RWPE1 (cell line): ENCODE measurements at regions not wholly inside any gene's neighbourhood (a gene's known extent, or its start where the extent isn't known, plus 50 kb on each side); places are given as distances from the start of the nearest gene placed in this dataset.

Experiments
- CTCF ChIA-PET: fragments of 350-600 bp; sonication (Branson Sonifier 250); formaldehyde crosslinking; extraction: SDS; loops from one replicate; lab custom pipeline; 2021; lab: Yijun Ruan, JAX
- POLR2A ChIA-PET: fragments of 400-600 bp; formaldehyde crosslinking; extraction: SDS; loops from one replicate; lab custom pipeline; 2020; ENCODE audit warnings: antibody characterized with exemption; ENCODE audit not compliant: low non-redundant PET; lab: Yijun Ruan, JAX
- DNase-seq: peaks from one replicate; pipeline ENCODE4 v3.0.0; 2012; ENCODE audit warnings: low spot score
- H3K27ac ChIP-seq: fragments of 450-650 bp; 2 replicates; pipeline ENCODE4 v1.5.1; 2017
- TF ChIP-seq, protein P1 (sequence below): fragments of 450-650 bp; conservative IDR thresholded peaks from 2 replicates; pipeline ENCODE4 v1.5.1; 2017; ENCODE audit warnings: low read depth, mild to moderate bottlenecking

DNA sequence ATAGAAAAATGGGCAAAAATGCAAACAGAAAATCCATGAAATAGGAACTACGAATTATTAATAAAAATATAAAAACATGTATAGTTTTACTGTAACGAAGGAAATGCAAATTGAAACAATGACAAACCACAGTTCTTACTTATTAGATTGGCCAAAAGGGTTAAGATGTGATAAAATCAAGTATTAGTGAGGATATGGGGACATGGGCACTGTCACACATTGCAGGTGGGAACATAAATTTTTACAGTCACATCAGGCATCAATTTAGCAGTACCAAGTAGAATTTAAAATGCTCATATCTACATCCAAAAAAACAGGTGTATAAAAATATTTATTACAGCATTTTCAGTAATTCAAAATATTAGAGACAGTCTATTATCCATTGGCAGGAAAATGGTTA lies 353.2 kb upstream of the API5 start:
- no peak overlapping the region for H3K27ac ChIP-seq
- no peak for DNase-seq
- ChIA-PET POLR2A (no interaction called here), CTCF (no interaction called here)
- TF ChIP-seq, protein P1, sequence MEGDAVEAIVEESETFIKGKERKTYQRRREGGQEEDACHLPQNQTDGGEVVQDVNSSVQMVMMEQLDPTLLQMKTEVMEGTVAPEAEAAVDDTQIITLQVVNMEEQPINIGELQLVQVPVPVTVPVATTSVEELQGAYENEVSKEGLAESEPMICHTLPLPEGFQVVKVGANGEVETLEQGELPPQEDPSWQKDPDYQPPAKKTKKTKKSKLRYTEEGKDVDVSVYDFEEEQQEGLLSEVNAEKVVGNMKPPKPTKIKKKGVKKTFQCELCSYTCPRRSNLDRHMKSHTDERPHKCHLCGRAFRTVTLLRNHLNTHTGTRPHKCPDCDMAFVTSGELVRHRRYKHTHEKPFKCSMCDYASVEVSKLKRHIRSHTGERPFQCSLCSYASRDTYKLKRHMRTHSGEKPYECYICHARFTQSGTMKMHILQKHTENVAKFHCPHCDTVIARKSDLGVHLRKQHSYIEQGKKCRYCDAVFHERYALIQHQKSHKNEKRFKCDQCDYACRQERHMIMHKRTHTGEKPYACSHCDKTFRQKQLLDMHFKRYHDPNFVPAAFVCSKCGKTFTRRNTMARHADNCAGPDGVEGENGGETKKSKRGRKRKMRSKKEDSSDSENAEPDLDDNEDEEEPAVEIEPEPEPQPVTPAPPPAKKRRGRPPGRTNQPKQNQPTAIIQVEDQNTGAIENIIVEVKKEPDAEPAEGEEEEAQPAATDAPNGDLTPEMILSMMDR: no peak

DNA sequence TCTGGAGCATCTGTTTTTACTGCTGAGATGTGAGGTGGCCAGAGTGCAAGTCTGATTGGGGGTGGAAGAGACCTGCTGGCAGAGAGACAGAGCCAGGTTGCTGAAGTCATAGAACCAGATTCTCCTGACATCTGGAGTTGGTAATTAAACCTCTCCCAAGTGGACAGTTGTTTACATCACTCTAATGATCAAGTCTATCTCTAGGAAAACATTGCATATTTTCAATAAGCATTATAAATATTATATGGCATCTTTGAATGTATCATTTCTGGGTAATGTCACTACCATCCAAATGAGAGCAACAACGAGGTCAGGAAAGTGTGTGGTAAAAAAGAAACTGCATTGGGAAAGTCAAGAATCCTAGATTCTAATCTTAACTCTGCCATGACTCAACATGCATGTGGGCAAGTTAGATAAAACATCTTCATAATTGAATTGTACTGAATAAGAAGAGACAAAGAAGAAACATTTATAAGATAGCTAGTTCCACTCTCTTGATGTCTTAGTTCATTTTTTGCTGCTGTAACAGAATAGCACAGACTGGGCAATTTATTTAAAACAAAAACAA lies 351.2 kb upstream of the API5 start:
- TF ChIP-seq, protein P1: no peak
- POLR2A ChIA-PET: no interaction called here
- CTCF ChIA-PET: no interaction called here
- no peak for DNase-seq
- H3K27ac ChIP-seq: no peak overlapping the region

DNA sequence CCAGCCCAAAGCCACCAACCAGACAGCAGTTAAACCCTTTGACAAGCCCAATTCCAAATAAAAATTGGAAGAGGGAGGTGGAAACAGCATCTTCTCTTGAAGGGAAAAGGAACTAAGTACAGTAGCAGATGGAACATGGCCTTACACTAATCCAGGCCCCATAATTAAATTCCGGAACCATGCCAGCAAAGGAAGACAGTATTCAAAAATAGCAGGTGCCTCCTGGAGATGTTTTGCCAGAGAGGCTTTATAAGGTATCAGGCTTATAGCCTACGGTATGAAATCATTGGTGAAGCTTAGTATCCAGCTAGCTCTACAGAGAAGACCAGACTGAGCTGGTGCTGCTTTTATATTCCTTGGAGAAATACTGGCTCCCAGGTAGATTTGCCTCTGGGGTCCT lies 344.1 kb upstream of the API5 start:
- CTCF ChIA-PET: no interaction called here
- DNase-seq: no peak
- no peak overlapping the region for H3K27ac ChIP-seq
- POLR2A ChIA-PET: no interaction called here
- TF ChIP-seq, protein P1: no peak

DNA sequence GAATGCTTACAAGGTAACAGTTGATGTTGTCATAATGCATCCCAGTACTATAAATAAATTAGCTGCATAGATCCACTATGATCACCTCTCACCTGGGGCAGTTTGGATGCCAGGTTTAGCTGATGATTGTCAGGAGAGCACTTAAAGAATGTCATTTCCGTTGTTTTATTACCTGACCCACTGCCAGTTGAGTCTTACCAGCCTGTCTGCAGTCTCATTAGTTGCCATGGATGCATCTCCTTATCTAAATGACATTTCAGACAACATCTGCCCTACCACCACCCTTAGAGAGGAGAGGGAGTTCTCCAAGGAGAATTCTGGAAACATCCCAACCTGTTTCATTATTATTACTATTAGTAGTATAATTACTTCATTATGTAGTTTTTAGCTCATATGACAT lies 339.1 kb upstream of the API5 start:
- TF ChIP-seq, protein P1: no peak
- ChIA-PET CTCF (no interaction called here), POLR2A (no interaction called here)
- no peak overlapping the region for H3K27ac ChIP-seq
- DNase-seq: no peak

DNA sequence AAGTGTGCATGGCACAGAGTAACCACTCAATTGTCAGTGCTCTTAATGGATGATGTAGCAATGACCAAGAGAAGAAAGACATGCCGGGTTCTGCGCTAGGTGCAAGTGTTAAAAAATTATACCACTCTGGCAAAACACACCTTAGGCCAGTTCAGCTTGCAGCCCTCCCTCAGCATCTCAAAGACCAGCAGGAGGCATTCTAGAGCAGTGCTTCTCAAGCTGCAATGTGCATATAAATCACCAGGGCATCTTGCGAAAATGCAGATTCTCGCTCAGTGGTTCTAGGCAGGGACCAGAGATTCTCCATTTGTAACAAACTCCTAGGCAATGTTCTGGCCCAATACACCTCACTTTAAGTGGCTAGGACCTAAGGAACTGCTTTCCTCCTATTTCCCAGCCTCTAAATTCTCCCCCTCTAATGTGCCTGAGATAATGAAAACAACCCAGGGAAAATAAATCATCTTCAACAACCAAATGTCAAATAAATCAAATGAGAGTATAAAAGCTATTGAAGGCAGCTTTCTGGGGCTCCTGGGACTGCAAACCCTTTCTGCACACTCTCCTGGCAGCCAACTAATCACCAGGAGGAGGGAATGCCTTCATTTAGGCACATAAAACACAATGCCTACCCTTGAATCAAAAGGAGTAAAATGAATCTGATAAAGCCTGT lies 337.2 kb upstream of the API5 start:
- POLR2A ChIA-PET: no interaction called here
- CTCF ChIA-PET: interaction anchor here (0.6 kb wide), 1 partner anchor 392 kb away, joined by 3 read pairs; no protein-coding TSS in a partner anchor

DNA sequence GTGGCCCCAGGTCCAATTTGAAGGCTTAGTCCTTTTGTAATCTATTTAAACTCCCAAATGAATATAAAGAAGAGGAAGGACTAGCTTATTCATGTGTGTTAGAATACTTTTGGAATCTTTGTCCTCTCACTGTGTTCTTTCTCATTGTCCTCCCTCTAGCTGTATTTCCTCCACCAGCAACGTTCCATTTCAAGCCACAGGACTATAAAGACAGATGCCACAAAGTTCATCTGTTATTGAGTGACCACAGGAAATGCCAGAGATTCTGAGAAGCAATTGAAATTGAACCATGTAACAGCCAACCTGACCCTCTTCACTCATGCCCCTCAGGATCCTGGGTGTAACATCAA lies 336.6 kb upstream of the API5 start:
- DNase-seq: no peak
- H3K27ac ChIP-seq: no peak overlapping the region
- POLR2A ChIA-PET: no interaction called here
- CTCF ChIA-PET: no interaction called here
- TF ChIP-seq, protein P1: no peak

More for the DNA sequence above, 337.2 kb upstream of the API5 start:
- H3K27ac ChIP-seq: no peak overlapping the region
- no peak for DNase-seq
- TF ChIP-seq, protein P1: no peak
